ENCODE measurements at regions not wholly inside any gene's neighbourhood (a gene's known extent, or its start where the extent isn't known, plus 50 kb on each side); places are given as distances from the start of the nearest gene placed in this dataset.

DNA sequence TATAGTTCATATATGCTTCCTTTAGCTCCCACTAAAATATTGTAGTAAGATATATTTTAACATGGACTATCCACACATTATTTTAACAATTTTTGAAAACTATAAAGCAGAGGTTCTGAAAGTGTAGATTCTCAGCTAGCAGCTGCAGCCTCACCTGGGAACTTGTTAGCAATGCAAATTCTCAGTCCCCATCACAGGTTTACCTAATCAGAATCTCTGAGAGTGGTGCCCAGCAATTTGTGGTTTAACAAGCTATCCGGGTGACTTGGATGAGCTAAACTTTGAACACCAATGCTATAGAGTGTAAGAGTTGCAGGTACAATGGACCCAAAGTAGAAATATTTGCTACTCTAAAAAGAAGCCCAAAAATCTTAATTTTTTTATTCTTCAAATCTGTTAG is 99.8 kb upstream of the MDFIC start:
- Histone ChIP-seq H3K79me2 (ENCODE audit: control insufficient read depth, insufficient read depth, low read length) (no peaks in the 10 kb centered on the region), H3K4me2 (ENCODE audit: control insufficient read depth, insufficient read depth) (no peak overlapping the region), H4K20me1 (ENCODE audit: control insufficient read depth, insufficient read depth) (no peaks in the 10 kb centered on the region), H3K4me3 (no peak overlapping the region), H3K27me3 (replicated peaks in 1 of 2; ENCODE audit: control insufficient read depth in 2 of 2, insufficient read depth in 2 of 2, low read length in 1 of 2) (no peaks in the 10 kb centered on the region), H3K36me3 (ENCODE audit: control insufficient read depth in 2 of 2, insufficient read depth in 2 of 2, low read length in 1 of 2) (no peaks in the 10 kb centered on the region), H3K9me3 (replicated peaks; ENCODE audit: control insufficient read depth, insufficient read depth, low read length) (no peaks in the 10 kb centered on the region; the same call in none of the 3 replicates), H3K9ac (ENCODE audit: control insufficient read depth, insufficient read depth, low read length) (no peak overlapping the region), H3K4me1 (ENCODE audit: control insufficient read depth, insufficient read depth, low read length) (no peaks in the 10 kb centered on the region), H2AFZ (ENCODE audit: control insufficient read depth, low read depth, low read length) (no peak overlapping the region), H3K27ac (ENCODE audit: control insufficient read depth, insufficient read depth) (no peak overlapping the region)
- no peak for DNase-seq (ENCODE audit: low read depth, low spot score)
- intact Hi-C loops (cut with micrococcal nuclease; ENCODE audit: unreplicated experiment), result no loop called here
- ChIA-PET CTCF (interaction anchor here (2.1 kb wide), 1 partner anchor 44 kb away, joined by 7 read pairs; no protein-coding TSS in a partner anchor), POLR2A (interaction anchor here (0.6 to 1.1 kb wide), 2 partner anchors 28 to 161 kb away, joined by 3 read pairs; no protein-coding TSS in a partner anchor), SMC1A (ENCODE audit: uncharacterized antibody, unreplicated experiment) (interaction anchor here (1.2 to 1.8 kb wide), 5 partner anchors 11 to 242 kb away, joined by 3 to 5 read pairs (median 3); no protein-coding TSS in a partner anchor), RAD21 (ENCODE audit: unreplicated experiment) (no interaction called here)
- in situ Hi-C loops (cut with MboI), result no loop called here
- 48% methylated on average over 1 of the region's 1 CpG for WGBS (ENCODE audit: insufficient coverage, insufficient replicate concordance, low lambda C conversion rate, missing lambda C conversion rate)
- no TSS peak for BruUV-seq (replicated peaks)
- no peak for FAIRE-seq
- ATAC-seq, result no peak
- TF ChIP-seq, protein P1, sequence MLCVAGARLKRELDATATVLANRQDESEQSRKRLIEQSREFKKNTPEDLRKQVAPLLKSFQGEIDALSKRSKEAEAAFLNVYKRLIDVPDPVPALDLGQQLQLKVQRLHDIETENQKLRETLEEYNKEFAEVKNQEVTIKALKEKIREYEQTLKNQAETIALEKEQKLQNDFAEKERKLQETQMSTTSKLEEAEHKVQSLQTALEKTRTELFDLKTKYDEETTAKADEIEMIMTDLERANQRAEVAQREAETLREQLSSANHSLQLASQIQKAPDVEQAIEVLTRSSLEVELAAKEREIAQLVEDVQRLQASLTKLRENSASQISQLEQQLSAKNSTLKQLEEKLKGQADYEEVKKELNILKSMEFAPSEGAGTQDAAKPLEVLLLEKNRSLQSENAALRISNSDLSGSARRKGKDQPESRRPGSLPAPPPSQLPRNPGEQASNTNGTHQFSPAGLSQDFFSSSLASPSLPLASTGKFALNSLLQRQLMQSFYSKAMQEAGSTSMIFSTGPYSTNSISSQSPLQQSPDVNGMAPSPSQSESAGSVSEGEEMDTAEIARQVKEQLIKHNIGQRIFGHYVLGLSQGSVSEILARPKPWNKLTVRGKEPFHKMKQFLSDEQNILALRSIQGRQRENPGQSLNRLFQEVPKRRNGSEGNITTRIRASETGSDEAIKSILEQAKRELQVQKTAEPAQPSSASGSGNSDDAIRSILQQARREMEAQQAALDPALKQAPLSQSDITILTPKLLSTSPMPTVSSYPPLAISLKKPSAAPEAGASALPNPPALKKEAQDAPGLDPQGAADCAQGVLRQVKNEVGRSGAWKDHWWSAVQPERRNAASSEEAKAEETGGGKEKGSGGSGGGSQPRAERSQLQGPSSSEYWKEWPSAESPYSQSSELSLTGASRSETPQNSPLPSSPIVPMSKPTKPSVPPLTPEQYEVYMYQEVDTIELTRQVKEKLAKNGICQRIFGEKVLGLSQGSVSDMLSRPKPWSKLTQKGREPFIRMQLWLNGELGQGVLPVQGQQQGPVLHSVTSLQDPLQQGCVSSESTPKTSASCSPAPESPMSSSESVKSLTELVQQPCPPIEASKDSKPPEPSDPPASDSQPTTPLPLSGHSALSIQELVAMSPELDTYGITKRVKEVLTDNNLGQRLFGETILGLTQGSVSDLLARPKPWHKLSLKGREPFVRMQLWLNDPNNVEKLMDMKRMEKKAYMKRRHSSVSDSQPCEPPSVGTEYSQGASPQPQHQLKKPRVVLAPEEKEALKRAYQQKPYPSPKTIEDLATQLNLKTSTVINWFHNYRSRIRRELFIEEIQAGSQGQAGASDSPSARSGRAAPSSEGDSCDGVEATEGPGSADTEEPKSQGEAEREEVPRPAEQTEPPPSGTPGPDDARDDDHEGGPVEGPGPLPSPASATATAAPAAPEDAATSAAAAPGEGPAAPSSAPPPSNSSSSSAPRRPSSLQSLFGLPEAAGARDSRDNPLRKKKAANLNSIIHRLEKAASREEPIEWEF (IDR thresholded peaks at IDR 0.05; ENCODE audit: insufficient replicate concordance, low read depth, low read length), result no peak
- TF ChIP-seq RAD21 (IDR thresholded peaks at IDR 0.05; ENCODE audit: insufficient read depth, low read depth, low read length) (no peak), ATF7 (IDR thresholded peaks at IDR 0.05; ENCODE audit: low read depth) (no peak), NR2C1 (IDR thresholded peaks at IDR 0.05) (no peak), NFYA (IDR thresholded peaks at IDR 0.05; ENCODE audit: borderline replicate concordance, low read depth, low read length) (no peak), BCL11A (IDR thresholded peaks at IDR 0.05; ENCODE audit: low read depth, low read length) (no peak), PRDM15 (CRISPR knock-in tag; IDR thresholded peaks at IDR 0.05) (no peak)
- TF ChIP-seq, protein P2, sequence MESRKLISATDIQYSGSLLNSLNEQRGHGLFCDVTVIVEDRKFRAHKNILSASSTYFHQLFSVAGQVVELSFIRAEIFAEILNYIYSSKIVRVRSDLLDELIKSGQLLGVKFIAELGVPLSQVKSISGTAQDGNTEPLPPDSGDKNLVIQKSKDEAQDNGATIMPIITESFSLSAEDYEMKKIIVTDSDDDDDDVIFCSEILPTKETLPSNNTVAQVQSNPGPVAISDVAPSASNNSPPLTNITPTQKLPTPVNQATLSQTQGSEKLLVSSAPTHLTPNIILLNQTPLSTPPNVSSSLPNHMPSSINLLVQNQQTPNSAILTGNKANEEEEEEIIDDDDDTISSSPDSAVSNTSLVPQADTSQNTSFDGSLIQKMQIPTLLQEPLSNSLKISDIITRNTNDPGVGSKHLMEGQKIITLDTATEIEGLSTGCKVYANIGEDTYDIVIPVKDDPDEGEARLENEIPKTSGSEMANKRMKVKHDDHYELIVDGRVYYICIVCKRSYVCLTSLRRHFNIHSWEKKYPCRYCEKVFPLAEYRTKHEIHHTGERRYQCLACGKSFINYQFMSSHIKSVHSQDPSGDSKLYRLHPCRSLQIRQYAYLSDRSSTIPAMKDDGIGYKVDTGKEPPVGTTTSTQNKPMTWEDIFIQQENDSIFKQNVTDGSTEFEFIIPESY (IDR thresholded peaks at IDR 0.05), result no peak

Data from GM12878 (cell line).